Breast epithelium (tissue), 4 donors: ENCODE measurements at regions not wholly inside any gene's neighbourhood (a gene's known extent, or its start where the extent isn't known, plus 50 kb on each side); places are given as distances from the start of the nearest gene placed in this dataset.

Experiments used
- DNase-seq, 2 donors: peaks; one replicate each; pipeline ENCODE4 v3.0.0-alpha.2; 2019; ENCODE audit warnings: low spot score in 2 of 2
- H3K27ac ChIP-seq, 2 donors: fragments of 200-600 bp; sonication (generic) in 1 of 2; one replicate each; pipeline ENCODE4 v1.5.1; 2016 to 2019; ENCODE audit warnings: mild to moderate bottlenecking in 1 of 2
- H3K27me3 ChIP-seq, 2 donors: fragments of 200-600 bp; sonication (generic) in 1 of 2; one replicate each; pipeline versions ENCODE4 v1.5.1 to v1.6.0; 2017 to 2019; ENCODE audit warnings: control low read depth in 1 of 2, mild to moderate bottlenecking in 1 of 2
- H3K36me3 ChIP-seq: fragments of 200-600 bp; one replicate; pipeline ENCODE4 v1.5.1; 2019
- H3K4me1 ChIP-seq, 2 donors: fragments of 200-600 bp; sonication (generic); one replicate each; pipeline ENCODE4 v1.5.1; 2016 to 2019; ENCODE audit warnings: control low read depth in 1 of 2
- H3K4me3 ChIP-seq, 3 donors: fragments of 200-600 bp; sonication (generic); 1 replicate in 2 of 3; 2 replicates in 1 of 3; pipeline ENCODE4 v1.5.1; 2016 to 2019; ENCODE audit warnings: mild to moderate bottlenecking in 3 of 3, moderate library complexity in 2 of 3
- H3K9me3 ChIP-seq, 2 donors: fragments of 200-600 bp; sonication (generic) in 1 of 2; one replicate each; pipeline ENCODE4 v1.5.1; 2016 to 2019; ENCODE audit warnings: control low read depth in 1 of 2
- POLR2A ChIP-seq: fragments of 450-650 bp; IDR thresholded peaks from one replicate; pipeline ENCODE4 v1.6.1; 2016; ENCODE audit warnings: antibody characterized with exemption, mild to moderate bottlenecking, moderate library complexity
- POLR2AphosphoS5 ChIP-seq, 3 donors: sonication (generic); formaldehyde crosslinking; IDR thresholded peaks; one replicate each; pipeline ENCODE4 v1.6.1; 2017; ENCODE audit warnings: antibody characterized with exemption in 3 of 3
- intact Hi-C: fragments of 100-400 bp; cut with DNase I; formaldehyde crosslinking; loops from one replicate; pipeline ENCODE4 v1.15.1; 2023; ENCODE audit warnings: low total_unique reads
- TF ChIP-seq, protein P1 (sequence below), 3 donors: fragments of 450-650 bp; IDR thresholded peaks; one replicate each; pipeline ENCODE4 v1.5.1; 2016 to 2017; ENCODE audit warnings: antibody characterized with exemption in 3 of 3, mild to moderate bottlenecking in 3 of 3, moderate library complexity in 3 of 3

DNA sequence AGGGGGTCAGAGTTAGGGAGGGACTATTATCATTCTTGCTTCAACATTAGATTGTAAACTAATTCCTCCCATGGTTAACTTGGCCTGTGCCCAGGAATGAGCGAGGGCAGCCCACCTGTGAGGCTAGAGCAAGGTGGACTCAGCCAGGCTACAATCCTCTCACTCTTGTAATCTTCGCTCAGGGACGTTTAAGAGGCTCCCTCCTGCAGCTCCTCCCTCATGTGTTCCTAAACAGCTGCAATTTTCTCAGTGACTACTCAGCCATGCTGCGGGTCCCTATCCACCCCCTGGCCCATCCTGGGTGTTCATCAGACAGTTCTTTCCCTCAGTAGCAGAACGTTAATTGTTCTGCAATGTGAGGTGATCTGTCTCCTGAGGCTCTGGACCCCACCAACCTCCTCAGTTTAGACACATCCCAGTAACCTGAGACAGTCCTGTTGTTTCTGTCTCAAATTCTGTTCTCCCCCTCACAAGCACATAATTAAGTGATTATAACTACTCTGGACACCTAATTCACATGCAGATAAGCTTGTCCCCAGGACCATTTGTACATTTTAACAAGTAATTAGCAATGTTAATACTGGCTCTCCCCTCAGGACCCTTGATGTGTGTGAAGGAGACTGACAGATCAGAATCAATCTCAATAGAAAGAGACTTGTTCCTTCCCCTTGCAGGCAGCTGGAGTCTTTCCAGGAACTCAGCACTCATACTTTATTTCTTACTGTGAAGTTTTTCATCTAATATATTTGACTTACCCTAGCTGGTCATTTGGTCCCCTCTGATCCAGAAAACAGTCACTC is 337.2 kb upstream of the B3GAT1 start:
- TF ChIP-seq POLR2A, result no peak
- TF ChIP-seq, protein P1, sequence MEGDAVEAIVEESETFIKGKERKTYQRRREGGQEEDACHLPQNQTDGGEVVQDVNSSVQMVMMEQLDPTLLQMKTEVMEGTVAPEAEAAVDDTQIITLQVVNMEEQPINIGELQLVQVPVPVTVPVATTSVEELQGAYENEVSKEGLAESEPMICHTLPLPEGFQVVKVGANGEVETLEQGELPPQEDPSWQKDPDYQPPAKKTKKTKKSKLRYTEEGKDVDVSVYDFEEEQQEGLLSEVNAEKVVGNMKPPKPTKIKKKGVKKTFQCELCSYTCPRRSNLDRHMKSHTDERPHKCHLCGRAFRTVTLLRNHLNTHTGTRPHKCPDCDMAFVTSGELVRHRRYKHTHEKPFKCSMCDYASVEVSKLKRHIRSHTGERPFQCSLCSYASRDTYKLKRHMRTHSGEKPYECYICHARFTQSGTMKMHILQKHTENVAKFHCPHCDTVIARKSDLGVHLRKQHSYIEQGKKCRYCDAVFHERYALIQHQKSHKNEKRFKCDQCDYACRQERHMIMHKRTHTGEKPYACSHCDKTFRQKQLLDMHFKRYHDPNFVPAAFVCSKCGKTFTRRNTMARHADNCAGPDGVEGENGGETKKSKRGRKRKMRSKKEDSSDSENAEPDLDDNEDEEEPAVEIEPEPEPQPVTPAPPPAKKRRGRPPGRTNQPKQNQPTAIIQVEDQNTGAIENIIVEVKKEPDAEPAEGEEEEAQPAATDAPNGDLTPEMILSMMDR (IDR thresholded peaks at IDR 0.05), result no peak
- no peak for TF ChIP-seq POLR2AphosphoS5 (IDR thresholded peaks at IDR 0.05)
- Histone ChIP-seq H3K4me3 (no peak overlapping the region), H3K4me1 (no peaks in the 10 kb centered on the region), H3K9me3 (peaks cover 0 to 15% of the 10 kb centered on the region in 2 donors), H3K36me3 (no peaks in the 10 kb centered on the region), H3K27ac (no peak overlapping the region), H3K27me3 (no peaks in the 10 kb centered on the region)
- DNase-seq, result no peak
- intact Hi-C loops, result no loop called here

DNA sequence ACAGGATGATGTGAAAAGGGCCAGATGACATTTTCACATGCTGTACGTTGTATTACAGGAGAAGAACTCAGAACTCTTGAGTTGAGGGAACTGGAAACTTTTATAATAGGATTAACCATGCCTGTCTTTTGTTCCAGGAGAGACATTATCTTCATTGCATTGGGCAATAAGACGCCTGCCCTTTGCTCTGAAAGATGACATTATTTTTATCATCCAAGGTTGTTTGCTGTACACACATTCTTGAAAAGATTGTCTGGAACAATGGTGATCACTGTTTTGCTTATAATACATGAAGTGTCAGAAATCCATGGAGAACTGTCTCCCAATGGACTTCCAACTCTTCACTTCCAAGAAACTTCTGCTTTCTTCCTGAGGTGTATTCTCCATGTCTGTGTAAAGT is 334.6 kb upstream of the B3GAT1 start:
- DNase-seq, result no peak
- Histone ChIP-seq H3K27ac (no peak overlapping the region), H3K9me3 (peaks cover 0 to 15% of the 10 kb centered on the region in 2 donors), H3K27me3 (no peaks in the 10 kb centered on the region), H3K4me1 (no peaks in the 10 kb centered on the region), H3K4me3 (no peak overlapping the region), H3K36me3 (no peaks in the 10 kb centered on the region)
- TF ChIP-seq, protein P1 (IDR thresholded peaks at IDR 0.05), result no peak
- no peak for TF ChIP-seq POLR2AphosphoS5 (IDR thresholded peaks at IDR 0.05)
- TF ChIP-seq POLR2A, result no peak
- intact Hi-C loops, result no loop called here

DNA sequence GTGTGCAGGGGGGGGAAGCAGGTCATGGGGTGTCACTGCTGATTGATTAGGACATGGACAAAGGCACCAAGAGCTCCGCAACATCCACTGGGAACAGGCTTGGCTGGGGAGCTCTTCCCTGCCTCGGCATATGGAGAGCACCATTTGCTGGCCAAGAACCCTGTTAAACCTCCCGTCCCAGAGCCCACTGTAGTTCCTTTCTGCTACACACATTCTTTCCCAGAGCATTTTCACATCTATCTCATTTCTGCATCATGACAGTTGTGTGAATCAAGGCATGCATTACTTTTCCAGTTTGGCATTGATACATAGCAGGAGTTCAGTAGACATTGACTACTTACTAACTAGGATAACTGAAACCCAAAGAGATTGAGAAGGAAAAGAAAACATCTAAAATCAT is 333.4 kb upstream of the B3GAT1 start:
- no peak for DNase-seq
- H3K27ac ChIP-seq, result no peak overlapping the region
- TF ChIP-seq, protein P1 (IDR thresholded peaks at IDR 0.05), result no peak
- TF ChIP-seq POLR2AphosphoS5 (IDR thresholded peaks at IDR 0.05), result no peak
- no peak for TF ChIP-seq POLR2A
- H3K4me1 ChIP-seq, result no peaks in the 10 kb centered on the region
- no peaks in the 10 kb centered on the region for H3K36me3 ChIP-seq
- intact Hi-C loops, result no loop called here
- peaks cover 0 to 15% of the 10 kb centered on the region in 2 donors for H3K9me3 ChIP-seq
- H3K4me3 ChIP-seq, result no peak overlapping the region
- H3K27me3 ChIP-seq, result no peaks in the 10 kb centered on the region

DNA sequence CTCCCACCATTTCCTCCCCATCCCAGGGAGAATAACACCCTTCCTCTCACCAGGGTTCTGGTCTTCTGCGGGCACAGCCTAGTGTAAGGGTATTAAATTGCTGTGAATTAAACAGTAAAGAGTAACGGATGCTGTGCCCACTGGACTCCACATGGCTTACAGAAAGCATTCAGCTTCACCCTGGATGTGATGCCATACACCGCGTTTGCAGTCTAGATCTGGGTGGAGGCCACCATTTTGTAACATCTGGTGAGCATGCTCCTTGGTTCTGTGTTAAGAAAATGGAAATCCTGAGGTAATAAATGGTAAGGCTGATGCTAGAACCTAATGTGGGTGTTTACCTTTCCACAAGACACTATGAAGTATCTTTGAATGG is 331.8 kb upstream of the B3GAT1 start:
- DNase-seq, result no peak
- Histone ChIP-seq H3K4me1 (no peaks in the 10 kb centered on the region), H3K27ac (no peak overlapping the region), H3K4me3 (no peak overlapping the region), H3K9me3 (peaks cover 0 to 15% of the 10 kb centered on the region in 2 donors), H3K27me3 (no peaks in the 10 kb centered on the region), H3K36me3 (no peaks in the 10 kb centered on the region)
- intact Hi-C loops, result no loop called here
- TF ChIP-seq, protein P1 (IDR thresholded peaks at IDR 0.05), result no peak
- TF ChIP-seq POLR2A (no peak), POLR2AphosphoS5 (IDR thresholded peaks at IDR 0.05) (no peak)

DNA sequence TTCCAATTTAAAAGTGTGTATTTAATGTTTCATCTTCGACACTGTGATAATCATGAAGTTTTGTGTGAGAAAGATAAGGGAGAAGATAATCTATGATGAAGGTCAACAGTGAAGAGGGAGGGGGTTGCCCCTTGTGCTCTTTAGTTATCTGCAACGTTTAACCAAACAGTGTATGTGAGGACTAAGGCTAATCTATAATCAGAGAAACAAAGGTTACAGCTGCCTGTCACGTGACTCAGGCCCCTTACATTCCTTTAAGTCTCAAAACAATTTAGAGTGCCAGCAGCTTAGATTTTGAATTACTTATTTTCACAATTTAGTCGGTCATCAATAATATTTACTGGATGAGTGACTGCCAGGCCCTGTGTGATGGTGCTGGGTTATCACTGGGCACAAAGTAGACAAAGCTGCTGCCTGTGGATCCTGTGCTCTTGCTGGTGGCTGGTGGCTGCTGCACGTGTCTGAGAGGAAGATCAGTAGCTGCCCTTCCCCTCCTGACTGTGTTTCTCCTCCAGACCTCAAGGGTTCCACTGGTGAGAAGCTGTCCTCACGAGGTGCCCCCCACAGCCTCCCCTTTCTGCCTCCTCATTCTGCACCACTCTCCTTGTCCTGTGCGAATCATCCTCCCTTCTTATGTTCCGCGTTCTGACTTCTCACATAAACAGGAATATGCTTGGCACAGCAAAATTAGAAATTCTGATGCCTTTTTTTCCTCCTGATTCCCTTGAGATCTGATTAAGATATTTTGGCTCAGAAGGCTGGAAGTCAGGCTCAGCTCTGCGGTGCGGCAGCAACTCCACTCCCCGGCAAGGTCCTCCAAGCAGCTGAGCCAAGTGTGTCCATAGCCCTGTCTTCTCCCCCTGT is 331.1 kb upstream of the B3GAT1 start:
- H3K9me3 ChIP-seq, result peaks cover 0 to 14% of the 10 kb centered on the region in 2 donors
- H3K4me1 ChIP-seq, result no peaks in the 10 kb centered on the region
- DNase-seq, result no peak
- no peaks in the 10 kb centered on the region for H3K27me3 ChIP-seq
- no peaks in the 10 kb centered on the region for H3K36me3 ChIP-seq
- H3K4me3 ChIP-seq, result no peak overlapping the region
- intact Hi-C loops, result no loop called here
- no peak overlapping the region for H3K27ac ChIP-seq
- TF ChIP-seq POLR2AphosphoS5 (IDR thresholded peaks at IDR 0.05) (no peak), POLR2A (no peak)
- TF ChIP-seq, protein P1 (IDR thresholded peaks at IDR 0.05), result no peak
